ENCODE measurements at regions not wholly inside any gene's neighbourhood (a gene's known extent, or its start where the extent isn't known, plus 50 kb on each side); places are given as distances from the start of the nearest gene placed in this dataset.

GRCh38 chr4:8921465-8921864 is 49.8 kb upstream of the HMX1 start:
- no peak overlapping the region for H3K4me3 ChIP-seq
- no peak for DNase-seq (ENCODE audit: low read depth in 1 of 2, low spot score in 2 of 2)
- H3K27me3 ChIP-seq (replicated peaks): no peaks in the 10 kb centered on the region
- no peaks in the 10 kb centered on the region for H3K9me3 ChIP-seq (replicated peaks)
- no peak overlapping the region for H3K27ac ChIP-seq
- no peaks in the 10 kb centered on the region for H3K4me1 ChIP-seq (replicated peaks)
- no peaks in the 10 kb centered on the region for H3K36me3 ChIP-seq

Measured in SJSA1 (cell line).